Retina (tissue), 1 donor: ENCODE measurements at regions not wholly inside any gene's neighbourhood (a gene's known extent, or its start where the extent isn't known, plus 50 kb on each side); places are given as distances from the start of the nearest gene placed in this dataset.

ENCODE experiments used
- DNase-seq: peaks from one replicate; pipeline ENCODE4 v3.0.0-alpha.2; 2016

- no peak for DNase-seq
Measured at GRCh38 chr6:123747515-123747914, 56.1 kb upstream of the NKAIN2 start.

- no peak for DNase-seq
Measured at GRCh38 chr6:123745895-123746294, 57.8 kb upstream of the NKAIN2 start.

- DNase-seq = no peak
Measured at GRCh38 chr6:123744840-123745239, 58.8 kb upstream of the NKAIN2 start.

- no peak for DNase-seq
Measured at GRCh38 chr6:123742626-123743025, 61.0 kb upstream of the NKAIN2 start.

GRCh38 chr6:123733180-123733579 is 70.5 kb upstream of the NKAIN2 start:
- DNase-seq = no peak

- DNase-seq = no peak
Measured at GRCh38 chr6:123716506-123716905, 79.8 kb upstream of the TRDN start.

- peak; percentile 11 for DNase-seq
Measured at GRCh38 chr6:123715006-123715863, 78.5 kb upstream of the TRDN start.

- DNase-seq = no peak
Measured at GRCh38 chr6:123712831-123713230, 76.1 kb upstream of the TRDN start.

- no peak for DNase-seq
Measured at GRCh38 chr6:123702943-123703342, 66.2 kb upstream of the TRDN start.

- no peak for DNase-seq
Measured at GRCh38 chr6:123687864-123688263, 51.1 kb upstream of the TRDN start.
